ENCODE measurements at regions not wholly inside any gene's neighbourhood (a gene's known extent, or its start where the extent isn't known, plus 50 kb on each side); places are given as distances from the start of the nearest gene placed in this dataset.

GRCh38 chr3:22506871-22507270, 696.3 kb upstream of the UBE2E2 start:
- Histone ChIP-seq H3K4me3 (ENCODE audit: low read depth in 2 of 2, low read length in 1 of 2) (no peak overlapping the region), H3K4me1 (ENCODE audit: control insufficient read depth in 1 of 2, insufficient read depth in 2 of 2, low read depth in 1 of 2, low read length in 1 of 2) (no peaks in the 10 kb centered on the region), H3K79me2 (ENCODE audit: insufficient read depth) (no peaks in the 10 kb centered on the region), H4K20me1 (ENCODE audit: insufficient read depth) (no peaks in the 10 kb centered on the region), H3F3A (replicated peaks; ENCODE audit: insufficient read depth) (no peaks in the 10 kb centered on the region), H3K9ac (no peak overlapping the region), H3K4me2 (no peak overlapping the region), H3K36me3 (replicated peaks in 1 of 2; ENCODE audit: control insufficient read depth in 1 of 2, insufficient read depth in 2 of 2, low read length in 1 of 2) (no peaks in the 10 kb centered on the region), H3K27me3 (ENCODE audit: insufficient read depth) (no peaks in the 10 kb centered on the region), H3K9me3 (no peaks in the 10 kb centered on the region), H3K27ac (ENCODE audit: low read depth in 2 of 2, low read length in 1 of 2) (no peak overlapping the region), H3K9me2 (no peaks in the 10 kb centered on the region), H2AFZ (ENCODE audit: low read depth) (no peak overlapping the region)
- no peak for DNase-seq
- TF ChIP-seq ELF1 (IDR thresholded peaks at IDR 0.05) (no peak), MAX (IDR thresholded peaks at IDR 0.05; ENCODE audit: low read depth) (no peak), NFIC (IDR thresholded peaks at IDR 0.05; ENCODE audit: borderline replicate concordance) (no peak), NRF1 (IDR thresholded peaks at IDR 0.05; ENCODE audit: low read depth, low read length) (no peak), RFX5 (IDR thresholded peaks at IDR 0.05; ENCODE audit: low read length) (no peak), YY1 (IDR thresholded peaks at IDR 0.05; ENCODE audit: low read depth) (no peak), GATA2 (CRISPR knock-in tag; IDR thresholded peaks at IDR 0.05) (no peak), TCF12 (IDR thresholded peaks at IDR 0.05) (no peak), GABPA (IDR thresholded peaks at IDR 0.05; ENCODE audit: low read depth) (no peak), EP300 (IDR thresholded peaks at IDR 0.05; ENCODE audit: borderline replicate concordance in 1 of 2, low read depth in 1 of 2, low read length in 1 of 2) (no peak), EZH2phosphoT487 (IDR thresholded peaks at IDR 0.05; ENCODE audit: borderline replicate concordance, low read depth) (no peak), TAF1 (IDR thresholded peaks at IDR 0.05; ENCODE audit: borderline replicate concordance, low read depth, low read length) (no peak), FOSL2 (IDR thresholded peaks at IDR 0.05; ENCODE audit: borderline replicate concordance, low read depth) (no peak), SMC3 (IDR thresholded peaks at IDR 0.05; ENCODE audit: low read depth, low read length) (no peak)
- TF ChIP-seq, protein P1, sequence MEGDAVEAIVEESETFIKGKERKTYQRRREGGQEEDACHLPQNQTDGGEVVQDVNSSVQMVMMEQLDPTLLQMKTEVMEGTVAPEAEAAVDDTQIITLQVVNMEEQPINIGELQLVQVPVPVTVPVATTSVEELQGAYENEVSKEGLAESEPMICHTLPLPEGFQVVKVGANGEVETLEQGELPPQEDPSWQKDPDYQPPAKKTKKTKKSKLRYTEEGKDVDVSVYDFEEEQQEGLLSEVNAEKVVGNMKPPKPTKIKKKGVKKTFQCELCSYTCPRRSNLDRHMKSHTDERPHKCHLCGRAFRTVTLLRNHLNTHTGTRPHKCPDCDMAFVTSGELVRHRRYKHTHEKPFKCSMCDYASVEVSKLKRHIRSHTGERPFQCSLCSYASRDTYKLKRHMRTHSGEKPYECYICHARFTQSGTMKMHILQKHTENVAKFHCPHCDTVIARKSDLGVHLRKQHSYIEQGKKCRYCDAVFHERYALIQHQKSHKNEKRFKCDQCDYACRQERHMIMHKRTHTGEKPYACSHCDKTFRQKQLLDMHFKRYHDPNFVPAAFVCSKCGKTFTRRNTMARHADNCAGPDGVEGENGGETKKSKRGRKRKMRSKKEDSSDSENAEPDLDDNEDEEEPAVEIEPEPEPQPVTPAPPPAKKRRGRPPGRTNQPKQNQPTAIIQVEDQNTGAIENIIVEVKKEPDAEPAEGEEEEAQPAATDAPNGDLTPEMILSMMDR (IDR thresholded peaks at IDR 0.05) = no peak
- TF ChIP-seq, protein P2, sequence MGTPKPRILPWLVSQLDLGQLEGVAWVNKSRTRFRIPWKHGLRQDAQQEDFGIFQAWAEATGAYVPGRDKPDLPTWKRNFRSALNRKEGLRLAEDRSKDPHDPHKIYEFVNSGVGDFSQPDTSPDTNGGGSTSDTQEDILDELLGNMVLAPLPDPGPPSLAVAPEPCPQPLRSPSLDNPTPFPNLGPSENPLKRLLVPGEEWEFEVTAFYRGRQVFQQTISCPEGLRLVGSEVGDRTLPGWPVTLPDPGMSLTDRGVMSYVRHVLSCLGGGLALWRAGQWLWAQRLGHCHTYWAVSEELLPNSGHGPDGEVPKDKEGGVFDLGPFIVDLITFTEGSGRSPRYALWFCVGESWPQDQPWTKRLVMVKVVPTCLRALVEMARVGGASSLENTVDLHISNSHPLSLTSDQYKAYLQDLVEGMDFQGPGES (IDR thresholded peaks at IDR 0.05; ENCODE audit: low read depth, low read length) = no peak
- TF ChIP-seq, protein P3, sequence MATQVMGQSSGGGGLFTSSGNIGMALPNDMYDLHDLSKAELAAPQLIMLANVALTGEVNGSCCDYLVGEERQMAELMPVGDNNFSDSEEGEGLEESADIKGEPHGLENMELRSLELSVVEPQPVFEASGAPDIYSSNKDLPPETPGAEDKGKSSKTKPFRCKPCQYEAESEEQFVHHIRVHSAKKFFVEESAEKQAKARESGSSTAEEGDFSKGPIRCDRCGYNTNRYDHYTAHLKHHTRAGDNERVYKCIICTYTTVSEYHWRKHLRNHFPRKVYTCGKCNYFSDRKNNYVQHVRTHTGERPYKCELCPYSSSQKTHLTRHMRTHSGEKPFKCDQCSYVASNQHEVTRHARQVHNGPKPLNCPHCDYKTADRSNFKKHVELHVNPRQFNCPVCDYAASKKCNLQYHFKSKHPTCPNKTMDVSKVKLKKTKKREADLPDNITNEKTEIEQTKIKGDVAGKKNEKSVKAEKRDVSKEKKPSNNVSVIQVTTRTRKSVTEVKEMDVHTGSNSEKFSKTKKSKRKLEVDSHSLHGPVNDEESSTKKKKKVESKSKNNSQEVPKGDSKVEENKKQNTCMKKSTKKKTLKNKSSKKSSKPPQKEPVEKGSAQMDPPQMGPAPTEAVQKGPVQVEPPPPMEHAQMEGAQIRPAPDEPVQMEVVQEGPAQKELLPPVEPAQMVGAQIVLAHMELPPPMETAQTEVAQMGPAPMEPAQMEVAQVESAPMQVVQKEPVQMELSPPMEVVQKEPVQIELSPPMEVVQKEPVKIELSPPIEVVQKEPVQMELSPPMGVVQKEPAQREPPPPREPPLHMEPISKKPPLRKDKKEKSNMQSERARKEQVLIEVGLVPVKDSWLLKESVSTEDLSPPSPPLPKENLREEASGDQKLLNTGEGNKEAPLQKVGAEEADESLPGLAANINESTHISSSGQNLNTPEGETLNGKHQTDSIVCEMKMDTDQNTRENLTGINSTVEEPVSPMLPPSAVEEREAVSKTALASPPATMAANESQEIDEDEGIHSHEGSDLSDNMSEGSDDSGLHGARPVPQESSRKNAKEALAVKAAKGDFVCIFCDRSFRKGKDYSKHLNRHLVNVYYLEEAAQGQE (IDR thresholded peaks at IDR 0.05; ENCODE audit: low read depth, low read length) = no peak
- 5% methylated on average over 1 of the region's 1 CpG for WGBS (ENCODE audit: low lambda C conversion rate)
- CTCF ChIA-PET = no interaction called here
- POLR2A ChIA-PET = no interaction called here

Measured in SK-N-SH (cell line).